NCI-H146 treated with DMSO at 0.1 percent for 48 hours (cell line): ENCODE measurements at regions not wholly inside any gene's neighbourhood (a gene's known extent, or its start where the extent isn't known, plus 50 kb on each side); places are given as distances from the start of the nearest gene placed in this dataset.
A peak's percentile ranks its signal among the peaks of the same experiment; 100 is the strongest.
"Not testable (repeated sequence)": the region's sequence is repeated elsewhere in the genome, so short reads cannot be mapped to it uniquely, and the experiment has no call there.

Experiments used
- DNase-seq: peaks from one replicate; lab custom pipeline; 2025; ENCODE audit not compliant: unreplicated experiment; lab: John Stamatoyannopoulos, UW

DNA sequence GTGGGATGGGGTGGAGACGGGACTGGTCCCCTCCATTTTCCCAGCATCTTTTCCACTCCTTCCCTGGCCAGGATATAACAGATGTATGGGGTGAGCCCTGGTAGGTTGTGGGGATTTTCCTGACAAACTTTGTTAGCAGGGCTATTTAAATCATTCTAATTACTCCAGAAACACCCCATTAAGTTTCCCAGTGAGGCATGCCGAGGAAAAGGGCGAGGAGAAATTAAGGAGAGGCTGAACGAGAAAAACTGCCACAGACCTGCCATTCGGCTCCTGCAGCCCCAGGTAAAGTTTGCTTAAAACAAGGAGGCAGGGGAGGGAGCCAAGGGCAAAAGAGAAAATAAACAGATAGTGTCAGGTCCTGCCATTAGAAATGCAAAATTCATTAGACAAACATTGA, 428.2 kb downstream of the BUD13 start:
- DNase-seq, result no peak

DNA sequence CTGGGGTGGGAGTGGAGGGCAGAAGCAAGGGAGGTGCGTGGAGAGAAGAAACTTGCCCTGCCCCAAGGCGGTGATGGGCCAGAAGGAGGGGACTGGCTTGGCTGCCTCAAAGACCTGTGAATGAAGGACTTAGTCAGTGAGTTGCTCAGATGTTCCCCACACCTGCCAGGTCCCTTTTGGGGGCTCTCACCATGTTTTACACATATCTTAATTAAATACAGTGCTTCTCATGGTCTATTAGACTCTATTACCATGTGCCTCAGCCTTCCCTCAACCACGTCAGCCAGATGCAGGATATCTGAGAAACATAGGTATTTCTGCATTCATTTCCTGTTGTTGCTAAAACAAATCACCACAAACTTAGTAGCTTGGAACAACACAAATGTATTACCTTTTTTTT, 429.5 kb downstream of the BUD13 start:
- no peak for DNase-seq

DNA sequence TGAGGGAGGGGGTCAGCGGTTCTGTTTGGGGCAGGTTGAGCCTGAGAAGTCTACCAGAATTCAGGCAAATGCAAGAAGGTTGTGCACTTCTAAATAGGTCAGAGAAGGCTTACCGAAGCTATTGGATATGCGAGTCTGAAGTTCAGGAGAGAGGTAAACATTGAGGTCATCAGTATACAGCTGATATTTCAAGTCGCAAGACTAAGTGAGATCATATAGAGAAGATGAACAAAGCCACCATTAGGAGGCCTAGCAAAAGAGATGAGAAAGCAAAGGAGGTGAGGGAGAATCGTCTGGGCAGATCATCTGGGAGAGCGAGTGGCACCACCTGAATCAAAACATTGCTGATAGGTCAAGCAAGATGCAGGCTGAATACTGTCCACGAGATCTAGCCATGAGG, 430.6 kb downstream of the BUD13 start:
- no peak for DNase-seq

DNA sequence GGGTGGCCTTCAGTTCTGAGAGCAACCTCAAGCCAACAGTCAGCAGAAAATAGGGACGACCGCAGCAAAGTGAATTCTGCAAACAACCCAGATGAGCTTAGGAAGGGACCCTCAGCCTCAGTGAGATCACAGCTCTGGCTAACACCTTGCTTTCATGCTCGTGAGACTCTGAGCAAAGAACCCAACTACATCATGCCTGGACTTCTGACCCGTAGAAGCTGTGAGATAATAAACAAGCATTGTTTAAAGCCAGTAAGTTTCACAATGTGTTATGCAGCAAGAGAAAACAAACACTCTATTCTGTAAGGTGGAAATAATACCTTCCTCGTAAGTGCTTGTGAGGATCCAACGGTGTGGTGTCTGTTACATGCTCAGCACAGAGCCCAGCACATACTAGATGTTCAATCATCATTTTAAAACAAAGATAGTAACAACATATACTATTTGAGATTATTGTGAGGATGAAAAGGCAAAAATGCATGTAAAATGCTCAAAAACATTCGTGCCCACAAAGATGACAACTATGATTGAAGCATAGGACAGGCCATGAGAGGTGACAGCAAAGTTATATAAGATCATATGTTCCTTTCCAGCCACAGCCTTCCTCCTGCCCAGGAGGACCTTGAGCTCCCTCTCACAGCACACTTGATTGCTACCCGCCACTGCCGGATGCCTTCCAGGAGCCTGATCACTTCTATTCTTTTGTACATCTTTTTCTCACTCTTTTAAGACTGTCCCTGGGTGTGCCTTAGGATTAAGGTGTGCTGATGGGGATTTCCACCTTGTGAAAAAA, 433.3 kb downstream of the BUD13 start:
- no peak for DNase-seq

DNA sequence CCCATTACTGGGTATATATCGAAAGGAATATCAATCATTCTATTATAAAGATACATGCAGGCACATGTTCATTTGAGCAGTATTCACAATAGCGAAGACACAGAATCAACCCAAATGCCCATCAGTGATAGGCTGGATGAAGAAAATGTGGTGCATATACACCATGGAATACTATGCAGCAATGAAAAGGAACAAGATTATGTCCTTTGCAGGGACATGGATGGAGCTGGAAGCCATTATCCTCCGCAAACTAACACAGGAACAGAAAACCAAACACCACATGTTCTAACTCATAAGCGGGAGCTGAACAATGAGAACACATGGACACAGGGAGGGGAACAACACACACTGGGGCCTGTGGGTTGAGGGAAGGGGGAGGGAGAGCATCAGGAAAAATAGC, 434.3 kb downstream of the BUD13 start:
- DNase-seq, result not testable (repeated sequence)

DNA sequence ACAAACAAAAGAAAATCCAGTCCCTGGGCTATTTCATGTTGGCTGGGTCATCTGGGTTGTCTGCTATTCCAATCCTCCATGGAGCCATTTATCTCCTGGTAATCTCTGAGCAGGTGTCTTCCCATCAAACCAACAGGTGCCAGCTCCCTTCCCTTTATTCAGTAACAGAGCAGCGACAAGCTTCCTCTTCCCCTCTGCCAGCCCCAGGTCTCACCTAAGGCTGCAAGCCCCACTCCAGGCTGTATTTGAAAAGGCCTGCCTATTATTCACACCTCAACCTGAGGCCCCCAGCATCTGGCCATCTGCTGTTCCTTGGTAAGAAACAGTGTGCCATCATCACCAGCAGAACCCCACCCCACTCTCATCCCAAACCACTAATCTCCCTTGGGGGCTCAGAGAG, 436.2 kb downstream of the BUD13 start:
- peak; percentile 68 for DNase-seq

DNA sequence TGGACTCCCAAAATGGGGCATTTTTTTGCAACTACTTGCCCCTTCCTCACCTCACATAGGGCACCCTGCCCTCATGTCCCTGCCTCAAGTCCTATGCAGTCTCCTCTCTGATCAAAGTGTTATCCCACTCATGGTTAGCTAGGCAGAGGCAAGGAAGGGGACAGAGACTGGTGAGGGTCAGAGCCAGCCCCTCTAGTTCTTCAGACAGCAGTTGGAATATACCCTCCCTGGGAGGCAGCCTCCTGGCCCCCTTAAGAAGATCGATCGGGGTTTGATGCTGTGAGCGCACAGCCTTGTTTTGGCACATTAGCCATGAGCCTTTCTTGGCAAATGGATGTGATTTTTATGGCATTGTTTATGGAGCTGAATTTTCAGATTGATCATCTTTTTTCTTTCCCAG, 436.9 kb downstream of the BUD13 start:
- DNase-seq, result no peak

DNA sequence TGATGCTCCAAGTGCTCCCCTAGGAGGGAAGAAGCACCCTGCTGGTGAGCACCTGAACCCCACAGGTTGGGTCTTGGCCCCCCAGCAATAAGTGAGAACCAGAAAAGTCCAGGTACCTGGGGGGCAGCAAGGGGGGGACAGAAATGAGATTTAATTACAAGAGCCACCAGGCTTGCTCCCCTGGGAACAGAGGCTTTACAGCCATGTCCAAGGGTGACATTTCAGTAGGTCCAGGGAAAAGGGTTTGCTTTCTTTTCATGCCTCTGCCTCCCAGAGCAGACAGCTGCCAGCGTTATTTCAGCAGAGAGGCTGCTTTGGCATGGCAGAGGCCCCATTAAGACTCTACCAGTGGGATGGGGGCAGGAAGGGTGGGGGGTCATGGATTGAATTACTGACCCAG, 437.7 kb downstream of the BUD13 start:
- no peak for DNase-seq

DNA sequence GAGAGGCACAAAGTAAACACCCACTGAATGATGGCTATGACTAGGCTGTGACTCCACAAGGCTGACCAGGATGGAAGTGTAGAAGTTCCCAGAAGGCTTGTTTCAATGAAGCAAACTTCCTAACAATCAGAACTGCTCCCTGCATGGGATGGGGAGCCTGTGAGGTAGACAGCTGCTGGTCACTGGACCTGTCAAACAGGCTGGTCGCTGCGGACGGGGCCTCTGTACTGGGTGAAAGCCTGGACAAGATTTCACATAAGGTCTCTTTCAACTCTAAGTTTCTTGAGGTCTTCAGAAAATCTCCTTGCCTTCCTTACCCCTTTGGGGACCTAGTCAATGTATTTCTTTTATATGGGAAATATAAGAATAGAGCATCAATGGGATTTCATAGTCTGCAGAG, 438.2 kb downstream of the BUD13 start:
- peak; percentile 22 for DNase-seq

DNA sequence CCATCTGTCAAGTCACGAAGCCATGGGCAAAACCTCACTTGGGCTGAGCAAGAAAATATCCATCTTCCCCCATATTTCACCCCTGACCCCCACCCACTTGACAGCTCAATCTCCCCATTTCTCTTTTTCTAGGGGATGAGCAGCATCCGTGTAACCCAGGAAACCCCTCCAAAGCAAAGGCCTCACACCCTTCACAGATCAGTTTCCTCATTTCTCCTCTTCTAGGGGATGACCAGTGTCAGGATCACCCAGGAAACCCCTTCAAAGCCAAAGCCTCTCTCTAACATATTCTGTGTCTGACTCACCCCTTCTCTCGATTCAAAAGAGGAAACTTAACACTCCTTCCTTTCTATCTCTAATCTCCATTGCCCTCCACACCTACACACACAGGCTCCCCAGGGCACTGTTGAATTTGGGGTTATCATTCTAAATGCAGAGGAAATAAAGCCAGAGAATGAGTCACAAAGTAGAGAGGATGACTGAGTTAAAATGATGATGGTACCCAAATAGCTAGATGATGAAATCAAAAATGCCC, 439.7 kb downstream of the BUD13 start:
- no peak for DNase-seq

DNA sequence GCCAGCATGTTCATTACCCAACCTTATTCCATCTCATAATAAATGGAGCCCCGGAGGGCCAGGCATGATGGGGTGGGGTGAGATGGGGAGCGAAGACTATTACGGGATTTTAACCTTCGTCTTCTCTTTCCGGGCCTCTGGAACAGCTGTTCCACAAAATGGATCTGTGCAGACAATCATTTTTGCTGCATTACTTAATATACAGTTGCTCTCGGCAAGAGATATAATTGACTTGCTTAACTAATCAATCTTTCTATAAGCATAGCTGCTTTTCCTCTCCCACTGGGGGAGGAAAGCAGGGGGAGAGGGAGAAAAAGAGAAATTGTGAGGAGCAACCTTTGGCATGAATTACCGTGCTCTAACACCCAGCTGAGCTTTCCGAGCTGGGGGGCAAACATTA, 440.4 kb downstream of the BUD13 start:
- no peak for DNase-seq

DNA sequence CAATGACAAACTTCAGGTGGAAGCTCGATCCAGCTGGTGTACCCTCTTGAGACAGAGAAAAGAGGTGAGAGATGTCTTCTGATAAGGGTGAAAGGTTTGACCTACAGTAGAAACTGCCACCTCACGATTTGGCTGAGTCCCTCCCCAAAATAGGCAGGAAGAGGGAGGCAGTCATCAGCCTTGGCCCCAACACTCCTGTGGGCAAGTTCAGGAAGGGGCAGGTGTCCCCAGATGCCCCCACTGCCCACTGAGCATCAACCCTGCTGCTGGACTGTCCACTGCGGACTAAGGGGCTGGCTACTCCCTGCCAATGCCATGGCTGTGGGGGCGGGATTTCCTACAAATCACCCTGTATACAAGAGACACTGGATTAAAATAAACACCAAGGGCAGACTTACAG, 441.4 kb downstream of the BUD13 start:
- no peak for DNase-seq

DNA sequence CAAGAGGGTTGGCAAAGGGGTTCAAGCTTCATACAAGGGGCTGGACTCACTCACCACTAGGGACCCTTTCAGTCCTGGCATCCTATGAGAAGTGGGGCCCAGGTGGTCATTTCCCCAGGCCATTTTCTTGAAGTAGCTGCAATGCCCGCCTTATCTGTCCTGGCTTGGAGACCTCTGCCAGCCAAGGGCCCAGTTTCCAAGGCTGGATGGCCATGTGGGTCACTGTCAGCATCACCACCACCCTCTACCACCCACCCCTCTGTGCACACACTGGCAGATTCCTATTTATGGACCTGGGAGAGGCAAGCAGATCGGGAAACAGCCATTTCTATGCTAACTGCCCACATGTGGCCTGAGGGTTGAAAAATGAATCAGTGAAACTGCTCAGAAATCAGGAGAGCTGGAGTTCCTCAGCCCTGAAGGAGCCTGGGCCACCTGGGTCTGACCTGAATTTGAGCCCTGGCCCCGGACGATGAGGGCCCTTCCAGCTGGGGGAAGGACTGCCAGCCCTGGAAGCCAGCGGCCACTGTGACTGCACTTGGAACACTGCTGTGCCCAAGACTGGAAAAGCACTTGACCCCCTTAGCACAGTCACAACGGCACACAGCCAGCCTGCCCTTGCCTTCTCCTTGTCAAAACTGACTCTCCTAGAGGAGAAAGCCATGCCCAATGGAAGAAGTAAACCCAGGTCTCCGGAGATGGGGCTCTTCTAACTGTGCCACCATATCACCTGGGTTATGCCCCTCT, 442.2 kb downstream of the BUD13 start:
- DNase-seq, result no peak

DNA sequence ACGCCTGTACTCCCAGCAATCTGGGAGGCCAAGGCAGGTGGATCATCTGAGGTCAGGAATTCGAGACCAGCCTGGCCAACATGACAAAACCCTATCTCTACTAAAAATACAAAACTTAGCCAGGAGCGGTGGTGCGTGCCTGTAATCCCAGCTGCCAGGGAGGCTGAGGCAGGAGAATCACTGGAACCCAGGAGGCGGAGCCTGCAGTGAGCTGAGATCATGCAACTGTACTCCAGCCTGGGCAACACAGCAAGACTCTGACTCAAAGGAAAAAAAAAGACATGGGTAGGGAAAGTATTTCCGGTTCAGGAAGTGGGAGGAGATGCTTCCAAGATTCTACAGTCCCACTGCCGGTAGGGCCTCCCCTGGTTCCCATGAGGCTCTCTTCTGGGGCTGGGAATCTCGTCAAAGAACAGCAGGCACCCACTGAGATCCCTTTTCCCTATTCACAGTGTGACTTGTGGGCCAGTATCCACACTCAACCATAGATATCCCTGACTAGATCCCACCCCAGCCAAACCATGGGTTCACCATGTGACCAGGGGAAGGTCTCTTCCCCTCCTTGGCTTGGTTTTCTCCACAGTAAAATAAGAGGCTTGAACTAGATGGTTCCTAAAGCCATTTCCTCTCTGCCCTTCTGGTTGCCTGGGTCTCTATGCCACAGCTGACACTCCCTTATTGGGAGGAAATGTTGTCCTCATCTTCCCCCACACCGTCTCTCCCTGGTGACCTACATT, 443.3 kb downstream of the BUD13 start:
- no peak for DNase-seq

DNA sequence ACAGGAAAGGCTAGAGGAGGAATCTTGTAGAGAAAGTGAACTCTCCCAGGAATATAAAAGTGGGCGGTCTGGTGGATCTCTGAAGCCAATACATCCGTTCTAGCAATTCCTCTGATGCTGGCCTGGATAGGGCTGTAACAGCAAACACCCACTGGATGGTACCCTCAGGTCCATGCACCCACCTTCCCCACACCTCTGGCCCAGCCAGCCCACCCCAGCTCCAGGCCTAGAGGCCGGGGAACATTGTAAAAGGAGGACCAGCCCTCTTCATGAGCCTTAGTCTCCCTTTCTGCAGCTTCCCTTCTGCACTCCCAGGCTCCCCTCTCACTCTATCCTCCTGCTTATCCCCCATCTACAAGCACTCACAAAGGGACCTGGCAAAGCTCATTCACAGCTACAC, 443.9 kb downstream of the BUD13 start:
- DNase-seq, result no peak

DNA sequence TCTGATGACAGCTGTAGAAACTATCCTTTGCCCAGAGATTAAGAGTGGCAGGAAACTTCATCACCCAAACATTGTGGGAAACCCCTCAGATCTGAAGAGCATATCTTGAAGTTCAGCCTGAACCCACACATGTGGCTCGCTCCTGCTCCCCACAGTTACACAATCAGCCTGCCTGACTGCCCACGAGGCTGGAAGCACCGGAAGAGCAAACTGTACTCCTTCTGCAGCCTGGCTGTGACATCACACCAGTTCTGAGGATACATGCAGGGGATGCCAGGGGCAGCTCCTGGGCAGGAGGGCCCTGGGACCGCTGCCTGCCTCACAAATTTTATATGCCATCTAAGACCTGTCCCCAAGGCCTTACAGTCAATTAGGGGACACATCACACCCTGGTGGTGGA, 444.4 kb downstream of the BUD13 start:
- DNase-seq, result no peak

DNA sequence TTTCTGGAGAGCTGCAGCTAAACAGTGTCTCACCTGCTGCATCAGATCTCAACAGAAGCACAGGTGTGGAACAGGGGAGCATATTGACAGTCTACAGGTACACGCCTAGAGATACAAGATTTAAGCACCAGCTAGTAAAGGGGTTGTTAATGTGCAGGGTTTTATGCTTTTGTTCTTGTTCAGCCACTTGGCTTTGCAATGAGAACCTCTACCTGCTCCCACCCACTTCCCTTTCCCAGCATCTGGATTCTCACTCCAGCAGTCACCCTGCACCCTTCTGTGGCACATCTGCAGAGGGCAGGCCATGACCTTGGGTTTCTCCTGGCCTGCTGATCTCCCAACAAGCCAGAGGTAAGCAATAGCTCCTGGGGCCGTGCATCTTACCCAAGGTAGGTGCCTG, 446.6 kb downstream of the BUD13 start:
- no peak for DNase-seq

DNA sequence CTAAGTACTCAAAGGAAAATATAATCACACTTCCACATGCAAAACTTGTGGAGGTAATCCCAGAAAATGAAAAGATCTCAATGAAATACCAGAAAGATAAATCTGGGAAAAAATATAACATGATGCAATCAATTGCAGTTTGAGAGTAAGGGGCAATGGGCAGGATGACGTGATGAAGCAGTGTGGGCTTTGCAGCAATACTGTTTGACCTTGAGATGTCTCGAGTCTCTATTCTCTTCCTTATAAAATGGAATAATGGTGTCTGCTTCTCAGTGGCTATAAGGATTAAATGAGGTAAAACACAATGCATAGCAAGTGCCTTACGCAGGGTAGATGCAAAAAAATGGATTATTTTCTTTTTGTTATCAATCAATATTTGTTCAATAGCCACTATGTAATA, 447.5 kb downstream of the BUD13 start:
- DNase-seq, result no peak

DNA sequence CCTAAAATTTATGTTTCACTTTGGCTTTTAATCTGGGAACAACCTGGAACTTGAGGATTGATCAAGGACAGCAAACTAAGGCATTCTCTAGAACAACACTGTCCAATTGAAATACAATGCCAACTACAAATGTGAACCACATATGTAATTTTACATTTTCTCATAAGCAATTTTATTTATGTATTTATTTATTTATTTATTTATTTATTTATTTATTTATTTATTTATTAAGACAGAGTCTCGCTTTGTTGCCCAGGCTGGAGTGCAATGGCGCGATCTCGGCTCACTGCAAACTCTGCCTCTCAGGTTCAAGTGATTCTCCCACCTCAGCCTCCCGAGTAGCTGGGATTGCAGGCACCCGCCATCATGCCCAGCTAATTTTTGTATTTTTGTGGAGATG, 448.7 kb downstream of the BUD13 start:
- not testable (repeated sequence) for DNase-seq

DNA sequence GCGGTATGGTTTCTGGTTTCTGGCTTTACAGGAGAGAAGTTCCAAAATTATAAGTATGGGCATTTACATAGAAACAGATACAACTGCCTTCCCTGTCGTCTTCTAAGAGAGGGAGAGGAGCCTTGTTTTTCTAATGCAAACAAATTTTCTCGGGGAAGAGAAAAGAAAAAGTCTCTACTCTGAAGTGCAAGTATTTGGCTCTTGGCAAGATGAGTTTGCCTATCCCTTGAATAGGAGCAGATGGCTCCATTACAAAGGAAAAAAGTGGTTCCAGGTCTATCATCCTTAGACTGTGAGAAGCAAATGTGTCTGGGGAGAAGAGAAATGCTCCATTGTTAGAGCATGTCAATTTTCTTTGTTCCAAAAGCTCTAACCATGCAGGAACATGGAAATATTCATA, 455.6 kb downstream of the BUD13 start:
- DNase-seq, result no peak

DNA sequence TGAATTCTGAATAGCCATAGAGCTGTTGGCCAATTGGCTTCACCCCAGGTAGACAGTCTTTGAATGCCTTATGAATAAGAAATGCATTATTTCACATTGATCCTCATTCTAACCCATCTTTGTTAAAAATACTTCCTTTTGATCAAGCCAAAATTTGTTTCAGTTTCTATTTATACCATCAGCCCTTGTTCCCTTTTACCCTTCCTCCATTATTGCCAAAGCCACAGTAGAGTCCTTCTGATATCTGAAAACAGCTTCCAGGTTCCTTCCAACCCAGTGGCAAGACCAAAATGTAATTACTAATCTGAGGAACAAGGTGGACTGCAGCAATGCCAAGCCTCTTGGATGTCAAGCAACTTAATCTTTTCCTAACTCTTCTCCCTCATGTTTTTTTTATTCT, 458.8 kb downstream of the BUD13 start:
- no peak for DNase-seq
